ENCODE measurements at regions not wholly inside any gene's neighbourhood (a gene's known extent, or its start where the extent isn't known, plus 50 kb on each side); places are given as distances from the start of the nearest gene placed in this dataset.

DNA sequence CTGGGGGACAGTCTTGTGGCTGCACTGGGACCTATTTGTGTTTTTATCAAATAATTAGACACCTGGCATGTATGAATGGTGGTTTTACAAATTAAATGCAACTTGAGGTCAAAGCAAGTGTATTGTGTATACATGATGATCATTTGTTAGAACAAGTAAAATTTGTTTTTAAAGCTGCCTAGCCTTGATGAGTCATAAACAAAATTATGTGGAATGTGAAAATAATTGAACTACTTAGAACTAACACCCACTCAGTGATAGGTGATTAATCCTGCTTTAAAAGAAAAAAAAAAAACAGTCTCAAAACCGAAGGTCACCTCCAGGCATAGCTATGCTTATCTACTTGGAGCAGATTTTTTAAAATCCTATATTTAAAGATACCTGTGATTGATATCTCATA, 770.3 kb upstream of the SLITRK5 start:
- TF ChIP-seq CREB1 (IDR thresholded peaks at IDR 0.05; ENCODE audit: low read depth) (no peak), NFIC (IDR thresholded peaks at IDR 0.05) (no peak), TEAD4 (IDR thresholded peaks at IDR 0.05) (no peak), EGR1 (IDR thresholded peaks at IDR 0.05) (no peak), EP300 (IDR thresholded peaks at IDR 0.05; ENCODE audit: borderline replicate concordance) (no peak), FOXM1 (IDR thresholded peaks at IDR 0.05; ENCODE audit: borderline replicate concordance, low read depth) (no peak), RAD21 (IDR thresholded peaks at IDR 0.05; ENCODE audit: low read depth) (no peak), YY1 (IDR thresholded peaks at IDR 0.05; ENCODE audit: low read depth) (no peak), TAF1 (IDR thresholded peaks at IDR 0.05; ENCODE audit: low read depth) (no peak), CEBPB (IDR thresholded peaks at IDR 0.05) (no peak), USF1 (IDR thresholded peaks at IDR 0.05) (no peak), TCF12 (IDR thresholded peaks at IDR 0.05; ENCODE audit: low read depth) (no peak)
- TF ChIP-seq, protein P1, sequence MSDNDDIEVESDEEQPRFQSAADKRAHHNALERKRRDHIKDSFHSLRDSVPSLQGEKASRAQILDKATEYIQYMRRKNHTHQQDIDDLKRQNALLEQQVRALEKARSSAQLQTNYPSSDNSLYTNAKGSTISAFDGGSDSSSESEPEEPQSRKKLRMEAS (IDR thresholded peaks at IDR 0.05): no peak
- TF ChIP-seq, protein P2, sequence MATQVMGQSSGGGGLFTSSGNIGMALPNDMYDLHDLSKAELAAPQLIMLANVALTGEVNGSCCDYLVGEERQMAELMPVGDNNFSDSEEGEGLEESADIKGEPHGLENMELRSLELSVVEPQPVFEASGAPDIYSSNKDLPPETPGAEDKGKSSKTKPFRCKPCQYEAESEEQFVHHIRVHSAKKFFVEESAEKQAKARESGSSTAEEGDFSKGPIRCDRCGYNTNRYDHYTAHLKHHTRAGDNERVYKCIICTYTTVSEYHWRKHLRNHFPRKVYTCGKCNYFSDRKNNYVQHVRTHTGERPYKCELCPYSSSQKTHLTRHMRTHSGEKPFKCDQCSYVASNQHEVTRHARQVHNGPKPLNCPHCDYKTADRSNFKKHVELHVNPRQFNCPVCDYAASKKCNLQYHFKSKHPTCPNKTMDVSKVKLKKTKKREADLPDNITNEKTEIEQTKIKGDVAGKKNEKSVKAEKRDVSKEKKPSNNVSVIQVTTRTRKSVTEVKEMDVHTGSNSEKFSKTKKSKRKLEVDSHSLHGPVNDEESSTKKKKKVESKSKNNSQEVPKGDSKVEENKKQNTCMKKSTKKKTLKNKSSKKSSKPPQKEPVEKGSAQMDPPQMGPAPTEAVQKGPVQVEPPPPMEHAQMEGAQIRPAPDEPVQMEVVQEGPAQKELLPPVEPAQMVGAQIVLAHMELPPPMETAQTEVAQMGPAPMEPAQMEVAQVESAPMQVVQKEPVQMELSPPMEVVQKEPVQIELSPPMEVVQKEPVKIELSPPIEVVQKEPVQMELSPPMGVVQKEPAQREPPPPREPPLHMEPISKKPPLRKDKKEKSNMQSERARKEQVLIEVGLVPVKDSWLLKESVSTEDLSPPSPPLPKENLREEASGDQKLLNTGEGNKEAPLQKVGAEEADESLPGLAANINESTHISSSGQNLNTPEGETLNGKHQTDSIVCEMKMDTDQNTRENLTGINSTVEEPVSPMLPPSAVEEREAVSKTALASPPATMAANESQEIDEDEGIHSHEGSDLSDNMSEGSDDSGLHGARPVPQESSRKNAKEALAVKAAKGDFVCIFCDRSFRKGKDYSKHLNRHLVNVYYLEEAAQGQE (IDR thresholded peaks at IDR 0.05; ENCODE audit: low read depth): no peak

Data from Ishikawa (cell line).